Right lobe of liver (tissue), 4 donors: ENCODE measurements at regions not wholly inside any gene's neighbourhood (a gene's known extent, or its start where the extent isn't known, plus 50 kb on each side); places are given as distances from the start of the nearest gene placed in this dataset.

ENCODE experiments used
- CTCF ChIP-seq, 4 donors: fragments of 200-600 bp in 3 of 4; fragments of 450-650 bp in 1 of 4; IDR thresholded peaks; one replicate each; pipeline versions ENCODE4 v1.5.1 to v1.8.0; 2016 to 2022; ENCODE audit warnings: antibody characterized with exemption in 4 of 4, mild to moderate bottlenecking in 2 of 4
- POLR2A ChIP-seq: fragments of 450-650 bp; IDR thresholded peaks from one replicate; pipeline ENCODE4 v1.6.1; 2017; ENCODE audit warnings: antibody characterized with exemption, mild to moderate bottlenecking
- donor health status: DM: no; HTN: no; CAD: no.
- donor health status: DM: no; HTN: no; CAD: no.
- donor health status: DM: no; HTN: yes; CAD: no.

DNA sequence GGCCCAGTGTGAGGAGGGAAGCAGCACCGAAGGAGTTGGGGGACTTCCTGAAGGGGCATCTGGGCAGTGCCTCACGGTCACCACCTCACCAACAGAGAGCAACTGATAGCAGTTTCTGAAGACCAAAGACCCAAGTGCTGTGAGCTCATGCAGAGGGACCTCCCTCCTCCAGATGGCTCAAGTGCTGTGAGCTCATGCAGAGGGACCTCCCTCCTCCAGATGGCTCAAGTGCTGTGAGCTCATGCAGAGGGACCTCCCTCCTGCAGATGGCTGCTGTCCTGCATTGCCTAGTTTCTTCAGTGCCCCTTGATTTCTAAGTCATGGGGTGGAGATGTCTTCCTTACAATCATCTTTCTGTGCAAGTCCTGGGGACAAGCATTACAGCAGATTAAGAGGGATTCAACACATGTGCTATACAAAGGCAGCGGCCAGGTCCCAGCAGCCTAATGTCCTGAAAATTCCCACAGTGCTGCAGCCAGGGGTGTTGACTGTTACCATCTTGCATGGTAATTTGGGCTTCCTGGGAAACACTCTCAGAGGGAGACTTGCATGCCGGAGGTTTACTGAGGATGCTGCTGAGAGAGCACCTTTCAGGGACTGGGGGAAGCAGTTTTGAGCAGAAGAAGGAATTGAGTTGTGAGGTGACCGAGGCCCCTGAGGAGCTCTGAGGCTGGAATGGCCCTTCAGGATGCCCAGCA is 409.3 kb downstream of the GALR1 start:
- TF ChIP-seq CTCF (IDR thresholded peaks at IDR 0.05) = no peak
- no peak for TF ChIP-seq POLR2A
